GM23338 (cell line): ENCODE measurements at regions not wholly inside any gene's neighbourhood (a gene's known extent, or its start where the extent isn't known, plus 50 kb on each side); places are given as distances from the start of the nearest gene placed in this dataset.

Experiments
- ATAC-seq: fragments of 200-7000 bp; cut with Tn5 transposase; 3 replicates; pipeline ENCODE4 v1.9.1; 2020
- DNase-seq: peaks from one replicate; pipeline ENCODE4 v3.0.0-alpha.2; 2015; ENCODE audit warnings: low spot score
- H2AFZ ChIP-seq: fragments of 200-600 bp; sonication (generic); 2 replicates; pipeline ENCODE4 v1.8.0; 2016; ENCODE audit warnings: antibody characterized with exemption, mild to moderate bottlenecking, moderate library complexity
- H3F3A ChIP-seq: fragments of 200-600 bp; sonication (generic); replicated peaks from 2 replicates; pipeline ENCODE4 v1.8.0; 2017; ENCODE audit warnings: antibody characterized with exemption, mixed run types, low read depth
- H3K27ac ChIP-seq: fragments of 200-600 bp; sonication (generic); 2 replicates; pipeline ENCODE4 v1.6.1; 2016; ENCODE audit warnings: low read depth
- H3K27me3 ChIP-seq: fragments of 200-600 bp; sonication (generic); 2 replicates; pipeline ENCODE4 v1.8.0; 2016; ENCODE audit warnings: mild to moderate bottlenecking, mixed run types, moderate library complexity; ENCODE audit not compliant: insufficient read depth
- H3K36me3 ChIP-seq: fragments of 200-600 bp; sonication (generic); 2 replicates; pipeline ENCODE4 v1.8.0; 2016; ENCODE audit warnings: mild to moderate bottlenecking; ENCODE audit not compliant: insufficient read depth
- H3K4me1 ChIP-seq: fragments of 200-600 bp; sonication (generic); 2 replicates; pipeline ENCODE4 v1.8.0; 2016; ENCODE audit warnings: mild to moderate bottlenecking, moderate library complexity; ENCODE audit not compliant: insufficient read depth
- H3K4me2 ChIP-seq: fragments of 200-600 bp; sonication (generic); 2 replicates; pipeline ENCODE4 v1.7.1; 2017; ENCODE audit warnings: mixed run types
- H3K4me3 ChIP-seq: fragments of 200-600 bp; sonication (generic); 2 replicates; pipeline ENCODE4 v1.6.1; 2016; ENCODE audit warnings: mixed run types
- H3K79me2 ChIP-seq: fragments of 200-600 bp; sonication (generic); replicated peaks from 2 replicates; pipeline ENCODE4 v1.8.0; 2017; ENCODE audit warnings: mild to moderate bottlenecking; ENCODE audit not compliant: insufficient read depth
- H3K9me2 ChIP-seq: fragments of 200-600 bp; sonication (generic); 2 replicates; pipeline ENCODE4 v1.8.0; 2017; ENCODE audit not compliant: insufficient read depth
- H4K20me1 ChIP-seq: fragments of 200-600 bp; sonication (generic); replicated peaks from 2 replicates; pipeline ENCODE4 v1.8.0; 2017; ENCODE audit warnings: mild to moderate bottlenecking; ENCODE audit not compliant: insufficient read depth
- H3K27ac Mint-ChIP-seq: 2 replicates; pipeline ENCODE4 v1.8.0; 2020; ENCODE audit warnings: inconsistent platforms, mild to moderate bottlenecking, moderate library complexity, mixed read lengths
- H3K27me3 Mint-ChIP-seq: 3 replicates; pipeline ENCODE4 v1.8.0; 2022; ENCODE audit warnings: low read depth, mild to moderate bottlenecking, moderate library complexity, mixed read lengths, inconsistent platforms; ENCODE audit not compliant: insufficient read depth, poor library complexity
- H3K36me3 Mint-ChIP-seq: 3 replicates; pipeline ENCODE4 v1.8.0; 2021; ENCODE audit warnings: low read depth, mild to moderate bottlenecking, inconsistent platforms, moderate library complexity, mixed read lengths
- H3K4me1 Mint-ChIP-seq: 3 replicates; pipeline ENCODE4 v1.8.0; 2020; ENCODE audit warnings: mild to moderate bottlenecking, inconsistent platforms, mixed read lengths
- H3K4me3 Mint-ChIP-seq: 3 replicates; pipeline ENCODE4 v1.8.0; 2021; ENCODE audit warnings: moderate library complexity, mild to moderate bottlenecking, inconsistent platforms, mixed read lengths
- H3K9me3 Mint-ChIP-seq: 3 replicates; pipeline ENCODE4 v1.8.0; 2020; ENCODE audit warnings: moderate library complexity, mild to moderate bottlenecking, inconsistent platforms, mixed read lengths
- CTCF ChIP-seq, 2 experiments: fragments of 200-600 bp in 1 of 2; sonication (generic) in 1 of 2; conservative IDR thresholded peaks; 2 replicates each; pipeline versions ENCODE4 v1.5.1 to v1.6.1; 2016 to 2017; ENCODE audit warnings: antibody characterized with exemption in 2 of 2, low read depth in 2 of 2, mild to moderate bottlenecking in 2 of 2, moderate library complexity in 1 of 2
- EZH2 ChIP-seq: fragments of 200-600 bp; sonication (generic); IDR thresholded peaks from one replicate; pipeline ENCODE4 v1.8.0; 2017; ENCODE audit warnings: antibody characterized with exemption, mild to moderate bottlenecking, low read depth; ENCODE audit not compliant: unreplicated experiment
- EZH2phosphoT487 ChIP-seq: fragments of 200-600 bp; sonication (generic); IDR thresholded peaks from one replicate; pipeline ENCODE4 v1.8.1; 2018; ENCODE audit warnings: antibody characterized with exemption; ENCODE audit not compliant: unreplicated experiment
- JUNB ChIP-seq: IDR thresholded peaks from one replicate; pipeline ENCODE4 v1.6.1; 2016; ENCODE audit warnings: antibody characterized with exemption; ENCODE audit not compliant: unreplicated experiment
- NANOG ChIP-seq: IDR thresholded peaks from 2 replicates; pipeline ENCODE4 v1.6.1; 2016; ENCODE audit warnings: antibody characterized with exemption, borderline replicate concordance
- POLR2AphosphoS5 ChIP-seq: IDR thresholded peaks from 2 replicates; pipeline ENCODE4 v1.6.1; 2016; ENCODE audit warnings: antibody characterized with exemption, low read depth
- REST ChIP-seq: IDR thresholded peaks from one replicate; pipeline ENCODE4 v1.6.1; 2018; ENCODE audit warnings: antibody characterized with exemption; ENCODE audit not compliant: unreplicated experiment
- STAT1 ChIP-seq: IDR thresholded peaks from one replicate; pipeline ENCODE4 v1.6.1; 2016; ENCODE audit warnings: antibody characterized with exemption; ENCODE audit not compliant: unreplicated experiment
- ZNF331 ChIP-seq: fragments of 250-450 bp; sonication (Bioruptor Pico); IDR thresholded peaks from 2 replicates; pipeline ENCODE4 v1.5.0; 2020; ENCODE audit warnings: low read depth, mild to moderate bottlenecking, moderate library complexity
- ZNF462 ChIP-seq: fragments of 250-450 bp; sonication (Bioruptor Pico); IDR thresholded peaks from 2 replicates; pipeline ENCODE4 v1.5.0; 2020; ENCODE audit warnings: mild to moderate bottlenecking, moderate library complexity

GRCh38 chrX:68902706-68903504 lies 74.1 kb downstream of the EFNB1 start:
- H3K27ac Mint-ChIP-seq, result no peak overlapping the region
- Histone ChIP-seq H3F3A (no peaks in the 10 kb centered on the region), H3K27ac (no peak overlapping the region), H2AFZ (no peak overlapping the region), H3K4me3 (no peak overlapping the region), H3K9me2 (no peaks in the 10 kb centered on the region), H3K4me1 (no peaks in the 10 kb centered on the region), H4K20me1 (no peaks in the 10 kb centered on the region), H3K4me2 (no peak overlapping the region), H3K79me2 (no peaks in the 10 kb centered on the region), H3K36me3 (no peaks in the 10 kb centered on the region), H3K27me3 (no peaks in the 10 kb centered on the region)
- H3K36me3 Mint-ChIP-seq, result no peaks in the 10 kb centered on the region
- no peaks in the 10 kb centered on the region for H3K9me3 Mint-ChIP-seq
- H3K4me3 Mint-ChIP-seq, result no peak overlapping the region
- DNase-seq (no peak), ATAC-seq (peak; percentile 84)
- H3K27me3 Mint-ChIP-seq, result no peaks in the 10 kb centered on the region
- H3K4me1 Mint-ChIP-seq, result peaks cover 21% of the 10 kb centered on the region
- no peak for TF ChIP-seq EZH2
- TF ChIP-seq POLR2AphosphoS5, result no peak
- TF ChIP-seq ZNF331 (CRISPR knock-in tag), result no peak

- H3K4me2 ChIP-seq, result no peak overlapping the region
- no peak overlapping the region for H2AFZ ChIP-seq
- no peak overlapping the region for H3K27ac ChIP-seq
- Mint-ChIP-seq H3K27me3 (peaks cover 2% of the 10 kb centered on the region), H3K9me3 (no peaks in the 10 kb centered on the region), H3K36me3 (no peaks in the 10 kb centered on the region), H3K4me3 (no peak overlapping the region), H3K4me1 (peaks cover 23% of the 10 kb centered on the region), H3K27ac (no peak overlapping the region)
- H3K9me2 ChIP-seq, result no peaks in the 10 kb centered on the region
- no peaks in the 10 kb centered on the region for H3K27me3 ChIP-seq
- no peaks in the 10 kb centered on the region for H3F3A ChIP-seq
- H3K36me3 ChIP-seq, result no peaks in the 10 kb centered on the region
- DNase-seq (no peak), ATAC-seq (peak; percentile 51)
- H3K4me1 ChIP-seq, result no peaks in the 10 kb centered on the region
- H4K20me1 ChIP-seq, result no peaks in the 10 kb centered on the region
- H3K4me3 ChIP-seq, result no peak overlapping the region
- H3K79me2 ChIP-seq, result no peaks in the 10 kb centered on the region
- TF ChIP-seq STAT1 (no peak), REST (no peak), NANOG (no peak), ZNF462 (no peak), EZH2phosphoT487 (no peak), EZH2 (no peak), POLR2AphosphoS5 (no peak), JUNB (no peak), CTCF (conservative IDR thresholded peaks at IDR 0.05; ENCODE audit: low read depth in 2 of 2) (no peak)
These were observed 72.7 kb downstream of the EFNB1 start for GRCh38 chrX:68901519-68901918.
